Fibroblast of lung (primary cell): ENCODE measurements at regions not wholly inside any gene's neighbourhood (a gene's known extent, or its start where the extent isn't known, plus 50 kb on each side); places are given as distances from the start of the nearest gene placed in this dataset.
A peak's percentile ranks its signal among the peaks of the same experiment; 100 is the strongest.

Experiments
- DNase-seq, 2 donors: peaks; one replicate each; pipeline versions ENCODE4 v3.0.0 to v3.0.0-alpha.2; 2010; ENCODE audit warnings: low read depth in 2 of 2
- H2AFZ ChIP-seq: 2 replicates; pipeline ENCODE4 v1.5.1; 2012; ENCODE audit warnings: low read length, control low read depth, inconsistent platforms
- H3K27ac ChIP-seq: 2 replicates; pipeline ENCODE4 v1.5.1; 2011; ENCODE audit warnings: low read length, control low read depth; ENCODE audit not compliant: insufficient read depth
- H3K27me3 ChIP-seq: 2 replicates; pipeline ENCODE4 v1.5.1; 2011; ENCODE audit warnings: mild to moderate bottlenecking, low read length; ENCODE audit not compliant: control insufficient read depth, insufficient read depth
- H3K36me3 ChIP-seq: 2 replicates; pipeline ENCODE4 v1.5.1; 2011; ENCODE audit warnings: low read length; ENCODE audit not compliant: control insufficient read depth, insufficient read depth
- H3K4me1 ChIP-seq: 2 replicates; pipeline ENCODE4 v1.5.1; 2011; ENCODE audit warnings: low read length; ENCODE audit not compliant: control insufficient read depth, insufficient read depth; ENCODE audit errors: extremely low read depth
- H3K4me2 ChIP-seq: 2 replicates; pipeline ENCODE4 v1.5.1; 2011; ENCODE audit warnings: low read length, control low read depth; ENCODE audit not compliant: insufficient read depth; ENCODE audit errors: extremely low read depth
- H3K4me3 ChIP-seq, 4 experiments: fragments of 200-600 bp in 1 of 4; sonication (generic) in 1 of 4; replicated peaks in 1 of 4; 2 replicates each; pipeline ENCODE4 v1.5.1; 2011 to 2016; ENCODE audit warnings: low read length in 4 of 4, low read depth in 3 of 4, mild to moderate bottlenecking in 3 of 4, control low read depth in 2 of 4, inconsistent platforms in 1 of 4, mixed read lengths in 1 of 4; ENCODE audit not compliant: insufficient read depth in 1 of 4; ENCODE audit errors: control extremely low read depth in 1 of 4
- H3K79me2 ChIP-seq: 2 replicates; pipeline ENCODE4 v1.5.1; 2012; ENCODE audit warnings: mild to moderate bottlenecking, low read length, inconsistent platforms; ENCODE audit not compliant: control insufficient read depth, insufficient read depth
- H3K9ac ChIP-seq: 2 replicates; pipeline ENCODE4 v1.5.1; 2011; ENCODE audit warnings: mild to moderate bottlenecking, low read length, control low read depth; ENCODE audit not compliant: insufficient read depth
- H3K9me3 ChIP-seq: 2 replicates; pipeline ENCODE4 v1.5.1; 2012; ENCODE audit warnings: low read depth, low read length; ENCODE audit not compliant: control insufficient read depth, insufficient read depth
- H4K20me1 ChIP-seq: 2 replicates; pipeline ENCODE4 v1.5.1; 2011; ENCODE audit warnings: low read length; ENCODE audit not compliant: control insufficient read depth, insufficient read depth; ENCODE audit errors: extremely low read depth
- CTCF ChIP-seq, 2 donors: IDR thresholded peaks in 1 of 2; conservative IDR thresholded peaks in 1 of 2; 1 replicate in 1 of 2; 2 replicates in 1 of 2; pipeline ENCODE4 v1.5.1; 2011 to 2012; ENCODE audit warnings: low read length in 2 of 2, control low read depth in 1 of 2, inconsistent platforms in 1 of 2, low read depth in 1 of 2, mild to moderate bottlenecking in 1 of 2
- EZH2 ChIP-seq: IDR thresholded peaks from 2 replicates; pipeline ENCODE4 v1.5.1; 2012; ENCODE audit warnings: low read length, control low read depth, mild to moderate bottlenecking; ENCODE audit errors: missing control alignments

DNA sequence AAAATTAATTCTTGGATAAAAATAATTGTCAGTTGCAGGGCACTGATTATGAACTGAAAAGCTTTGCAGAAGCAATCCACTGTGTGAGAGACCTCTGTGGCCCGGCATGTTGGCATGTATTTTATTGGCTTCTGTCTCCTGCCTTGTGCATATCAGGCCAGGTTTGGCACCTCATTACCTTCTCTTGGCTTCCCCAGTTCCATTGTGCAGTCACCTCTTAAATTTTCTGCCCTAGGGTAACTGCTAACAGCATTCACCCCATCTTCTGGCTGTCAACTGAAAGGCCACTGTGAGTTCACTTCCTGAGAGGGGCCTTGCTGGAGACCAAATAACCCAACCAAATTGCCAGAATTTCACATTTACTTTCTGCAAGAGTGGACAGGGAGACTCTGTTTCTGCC lies 92.7 kb upstream of the RARB start:
- Histone ChIP-seq H3K4me3 (no peak overlapping the region), H3K79me2 (no peaks in the 10 kb centered on the region), H3K4me2 (no peak overlapping the region), H2AFZ (no peak overlapping the region), H3K9ac (no peak overlapping the region), H3K27me3 (no peaks in the 10 kb centered on the region), H3K4me1 (no peaks in the 10 kb centered on the region), H3K36me3 (no peaks in the 10 kb centered on the region), H3K27ac (no peak overlapping the region), H3K9me3 (no peaks in the 10 kb centered on the region), H4K20me1 (no peaks in the 10 kb centered on the region)
- no peak for TF ChIP-seq EZH2
- TF ChIP-seq CTCF (conservative IDR thresholded peaks at IDR 0.05 in 1 of 2, IDR thresholded peaks at IDR 0.05 in 1 of 2; ENCODE audit: low read depth in 1 of 2, low read length in 2 of 2): no peak
- DNase-seq: no peak

DNA sequence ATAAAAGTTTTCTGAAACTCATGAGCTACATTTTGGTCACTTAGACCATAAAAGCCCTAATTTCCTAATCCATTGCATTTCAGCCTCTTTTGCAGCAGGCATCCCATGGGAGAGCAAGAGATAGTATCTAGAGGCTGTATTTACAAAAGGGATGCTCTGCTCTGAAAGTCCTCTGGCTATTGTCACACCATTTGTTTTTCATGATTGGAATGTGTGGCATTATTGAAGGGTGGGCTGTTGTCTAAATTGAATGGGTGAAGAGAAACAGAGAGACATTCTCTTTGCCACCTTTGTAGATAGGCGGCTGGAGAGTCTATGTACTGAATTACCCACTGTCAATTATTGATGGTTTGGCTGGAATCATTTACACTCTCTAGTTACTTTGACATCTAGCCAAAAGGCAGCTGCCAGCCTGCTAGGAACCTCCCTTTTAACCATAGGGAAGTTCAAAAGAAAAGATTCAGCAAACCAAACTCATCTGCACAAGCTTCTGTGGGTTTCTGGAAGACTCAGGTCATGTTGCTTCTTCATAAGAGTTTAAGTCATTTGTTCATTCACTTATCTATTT lies 89.8 kb upstream of the RARB start:
- H3K9me3 ChIP-seq: no peaks in the 10 kb centered on the region
- DNase-seq: no peak

DNA sequence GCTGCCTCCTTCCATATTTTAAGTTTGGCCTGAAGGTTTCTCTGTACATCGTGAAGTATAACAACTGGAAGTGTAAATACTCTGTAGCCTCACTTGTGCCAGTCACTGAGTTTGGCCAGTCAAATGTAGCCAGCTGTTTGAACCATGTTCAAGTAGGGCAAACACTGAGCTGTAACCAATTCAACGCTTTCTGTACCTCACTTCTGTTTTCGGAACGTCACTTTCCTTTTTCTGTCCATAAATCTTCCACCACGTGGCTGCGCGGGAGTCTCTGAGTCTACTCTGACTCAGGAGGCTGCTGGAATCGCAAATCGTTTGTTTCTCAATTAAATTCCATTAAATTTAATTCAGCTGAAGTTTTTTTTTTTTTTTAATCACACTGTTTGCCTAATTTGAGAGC lies 88.8 kb upstream of the RARB start:
- Histone ChIP-seq H3K4me1 (no peaks in the 10 kb centered on the region), H4K20me1 (no peaks in the 10 kb centered on the region), H3K9ac (no peak overlapping the region), H3K27me3 (no peaks in the 10 kb centered on the region), H2AFZ (no peak overlapping the region), H3K79me2 (no peaks in the 10 kb centered on the region), H3K27ac (no peak overlapping the region), H3K4me2 (no peak overlapping the region), H3K36me3 (no peaks in the 10 kb centered on the region), H3K9me3 (no peaks in the 10 kb centered on the region), H3K4me3 (no peak overlapping the region)
- DNase-seq: peak in 1 of 2 donors; percentile 25
- no peak for TF ChIP-seq EZH2
- no peak for TF ChIP-seq CTCF (conservative IDR thresholded peaks at IDR 0.05 in 1 of 2, IDR thresholded peaks at IDR 0.05 in 1 of 2; ENCODE audit: low read depth in 1 of 2, low read length in 2 of 2)

More for the DNA sequence above, 89.8 kb upstream of the RARB start:
- no peak overlapping the region for H3K9ac ChIP-seq
- no peaks in the 10 kb centered on the region for H3K4me1 ChIP-seq
- H3K27me3 ChIP-seq: no peaks in the 10 kb centered on the region
- H3K27ac ChIP-seq: no peak overlapping the region
- no peak for TF ChIP-seq CTCF (conservative IDR thresholded peaks at IDR 0.05 in 1 of 2, IDR thresholded peaks at IDR 0.05 in 1 of 2; ENCODE audit: low read depth in 1 of 2, low read length in 2 of 2)
- TF ChIP-seq EZH2: no peak
- H3K36me3 ChIP-seq: no peaks in the 10 kb centered on the region
- no peak overlapping the region for H3K4me3 ChIP-seq
- H4K20me1 ChIP-seq: no peaks in the 10 kb centered on the region
- no peaks in the 10 kb centered on the region for H3K79me2 ChIP-seq
- H2AFZ ChIP-seq: no peak overlapping the region
- H3K4me2 ChIP-seq: no peak overlapping the region
